ENCODE measurements at regions not wholly inside any gene's neighbourhood (a gene's known extent, or its start where the extent isn't known, plus 50 kb on each side); places are given as distances from the start of the nearest gene placed in this dataset.

GRCh38 chr14:101496776-101497683 lies 64.3 kb upstream of the DIO3 start:
- FAIRE-seq = no peak

More at GRCh38 chr14:101496776-101497683, 64.3 kb upstream of the DIO3 start:
- TF ChIP-seq ZNF513 (CRISPR knock-in tag; conservative IDR thresholded peaks at IDR 0.05) = no peak
- TF ChIP-seq YEATS2 (CRISPR knock-in tag; IDR thresholded peaks at IDR 0.05; ENCODE audit: borderline replicate concordance) = no peak
- no peak for TF ChIP-seq ZNF598 (CRISPR knock-in tag; IDR thresholded peaks at IDR 0.05; ENCODE audit: borderline replicate concordance)
- TF ChIP-seq HMGA1 (CRISPR knock-in tag; conservative IDR thresholded peaks at IDR 0.05) = no peak
- no peak for TF ChIP-seq GATA4 (IDR thresholded peaks at IDR 0.05; ENCODE audit: borderline replicate concordance, low read depth)
- no peak for TF ChIP-seq KDM5B (CRISPR knock-in tag; IDR thresholded peaks at IDR 0.05; ENCODE audit: borderline replicate concordance)
- no peak for TF ChIP-seq ZNF710 (CRISPR knock-in tag; IDR thresholded peaks at IDR 0.05; ENCODE audit: borderline replicate concordance)
- no peak for TF ChIP-seq KDM4B (CRISPR knock-in tag; IDR thresholded peaks at IDR 0.05)
- no peak for TF ChIP-seq ZFP41 (CRISPR knock-in tag; IDR thresholded peaks at IDR 0.05; ENCODE audit: borderline replicate concordance)
- no peak for TF ChIP-seq SALL2 (CRISPR knock-in tag; IDR thresholded peaks at IDR 0.05)
- TF ChIP-seq MED1 (CRISPR knock-in tag; IDR thresholded peaks at IDR 0.05) = no peak
- TF ChIP-seq RORA (CRISPR knock-in tag; IDR thresholded peaks at IDR 0.05) = no peak
- TF ChIP-seq ZNF512 (CRISPR knock-in tag; IDR thresholded peaks at IDR 0.05) = no peak
- no peak for TF ChIP-seq MAX (IDR thresholded peaks at IDR 0.05)
- no peak for TF ChIP-seq ZFP37 (CRISPR knock-in tag; IDR thresholded peaks at IDR 0.05; ENCODE audit: borderline replicate concordance)
- no peak for TF ChIP-seq ZBTB14 (CRISPR knock-in tag; IDR thresholded peaks at IDR 0.05)
- no peak for TF ChIP-seq ZNF335 (CRISPR knock-in tag; IDR thresholded peaks at IDR 0.05)
- no peak for TF ChIP-seq RBM39 (IDR thresholded peaks at IDR 0.05; ENCODE audit: low read depth, low read length, poor library complexity, severe bottlenecking)
- peaks cover 20% of the 10 kb centered on the region for H3K4me1 ChIP-seq (ENCODE audit: insufficient read depth, low read length)
- WGBS (ENCODE audit: low lambda C conversion rate) = 58% methylated on average over 16 of the region's 16 CpGs
- no peak overlapping the region for H2AFZ ChIP-seq (ENCODE audit: low read length)
- CTCF ChIA-PET (ENCODE audit: low intra/inter-chr PET ratio, low total read pairs) = no interaction called here
- no peaks in the 10 kb centered on the region for H3K79me2 ChIP-seq (ENCODE audit: insufficient read depth, low read length)
- no TSS peak for BruUV-seq (replicated peaks)
- H3K4me2 ChIP-seq (ENCODE audit: low read depth, low read length) = no peak overlapping the region
- DNase-seq (ENCODE audit: low spot score) (no peak), ATAC-seq (no peak)
- in situ Hi-C loops (cut with HindIII; ENCODE audit: extremely low pct_ligation_motif_present, low pct_unique_long_range_greater_than_20kb) = no loop called here
- H3K4me3 ChIP-seq (replicated peaks in 1 of 3; ENCODE audit: insufficient read depth in 1 of 3, low read depth in 2 of 3, low read length in 3 of 3) = no peak overlapping the region
- no peaks in the 10 kb centered on the region for H3K36me3 ChIP-seq (replicated peaks in 1 of 2; ENCODE audit: control insufficient read depth in 1 of 2, insufficient read depth in 2 of 2, low read length in 2 of 2)
- peaks cover 2 to 21% of the 10 kb centered on the region in 2 experiments; a peak in 2 of 5 replicates for H3K27me3 ChIP-seq (ENCODE audit: control insufficient read depth in 1 of 2, insufficient read depth in 2 of 2, low read length in 2 of 2)
- no peak overlapping the region for H3K27ac ChIP-seq (ENCODE audit: extremely low read length, insufficient read depth, low read length)
- no peaks in the 10 kb centered on the region for H4K20me1 ChIP-seq (ENCODE audit: insufficient read depth, low read length)
- POLR2A ChIA-PET = no interaction called here
- H3K9ac ChIP-seq (ENCODE audit: insufficient read depth, low read depth, low read length) = no peak overlapping the region
- intact Hi-C loops (cut with micrococcal nuclease; ENCODE audit: unreplicated experiment) = no loop called here
- H3K9me3 ChIP-seq (ENCODE audit: low read length) = no peaks in the 10 kb centered on the region
